SK-N-SH (cell line): ENCODE measurements at regions not wholly inside any gene's neighbourhood (a gene's known extent, or its start where the extent isn't known, plus 50 kb on each side); places are given as distances from the start of the nearest gene placed in this dataset.

Source experiments
- CTCF ChIA-PET: fragments of 300-600, 350-600 bp; formaldehyde crosslinking; extraction: SDS; loops from one replicate; lab custom pipeline; 2021; lab: Yijun Ruan, JAX
- POLR2A ChIA-PET: fragments of 350-600 bp; sonication (Branson Sonifier 250); formaldehyde crosslinking; extraction: SDS; loops from one replicate; lab custom pipeline; 2020; ENCODE audit warnings: antibody characterized with exemption, inconsistent platforms; lab: Yijun Ruan, JAX
- DNase-seq: peaks from one replicate; pipeline ENCODE4 v3.0.0; 2012
- H2AFZ ChIP-seq: fragments of 200-600 bp; sonication (generic); 2 replicates; pipeline ENCODE4 v1.8.1; 2016; ENCODE audit warnings: antibody characterized with exemption, mild to moderate bottlenecking, low read depth
- H3F3A ChIP-seq: fragments of 200-600 bp; sonication (generic); replicated peaks from 2 replicates; pipeline ENCODE3; 2016; ENCODE audit warnings: antibody characterized with exemption, mild to moderate bottlenecking; ENCODE audit not compliant: insufficient read depth
- H3K27ac ChIP-seq, 2 experiments: fragments of 200-500 bp in 1 of 2; fragments of 200-600 bp in 1 of 2; sonication (Bioruptor generic) in 1 of 2; sonication (generic), shearing (Covaris generic) in 1 of 2; 2 replicates each; pipeline versions ENCODE4 v1.5.1 to v1.6.1; 2014 to 2016; ENCODE audit warnings: low read depth in 2 of 2, inconsistent platforms in 1 of 2, low read length in 1 of 2, mild to moderate bottlenecking in 1 of 2, mixed read lengths in 1 of 2
- H3K27me3 ChIP-seq: fragments of 200-600 bp; sonication (generic), shearing (Covaris generic); 2 replicates; pipeline ENCODE4 v1.6.1; 2016; ENCODE audit warnings: mixed run types; ENCODE audit not compliant: insufficient read depth
- H3K36me3 ChIP-seq, 2 experiments: fragments of 200-500 bp in 1 of 2; fragments of 200-600 bp in 1 of 2; sonication (Bioruptor generic) in 1 of 2; sonication (generic) in 1 of 2; replicated peaks in 1 of 2; 2 replicates each; pipeline versions ENCODE3 to v1.5.1; 2014 to 2016; ENCODE audit warnings: low read length in 1 of 2, mild to moderate bottlenecking in 1 of 2; ENCODE audit not compliant: insufficient read depth in 2 of 2, control insufficient read depth in 1 of 2
- H3K4me1 ChIP-seq, 2 experiments: fragments of 200-500 bp in 1 of 2; fragments of 200-600 bp in 1 of 2; sonication (Bioruptor generic) in 1 of 2; sonication (generic), shearing (Covaris generic) in 1 of 2; 2 replicates each; pipeline versions ENCODE4 v1.5.1 to v1.6.1; 2014 to 2016; ENCODE audit warnings: low read depth in 1 of 2, low read length in 1 of 2, mixed run types in 1 of 2; ENCODE audit not compliant: insufficient read depth in 2 of 2, control insufficient read depth in 1 of 2
- H3K4me2 ChIP-seq: fragments of 200-600 bp; sonication (generic), shearing (Covaris generic); 2 replicates; pipeline ENCODE4 v1.6.1; 2017; ENCODE audit warnings: mixed run types
- H3K4me3 ChIP-seq, 2 experiments: fragments of 200-500 bp in 1 of 2; fragments of 200-600 bp in 1 of 2; sonication (Bioruptor generic) in 1 of 2; sonication (generic), shearing (Covaris generic) in 1 of 2; 2 replicates each; pipeline versions ENCODE4 v1.5.1 to v1.8.1; 2014 to 2016; ENCODE audit warnings: low read depth in 2 of 2, inconsistent platforms in 1 of 2, low read length in 1 of 2, mild to moderate bottlenecking in 1 of 2, mixed read lengths in 1 of 2, moderate library complexity in 1 of 2
- H3K79me2 ChIP-seq: fragments of 200-600 bp; sonication (generic); 2 replicates; pipeline ENCODE4 v1.8.1; 2017; ENCODE audit warnings: mild to moderate bottlenecking; ENCODE audit not compliant: insufficient read depth
- H3K9ac ChIP-seq: fragments of 200-600 bp; sonication (generic); 2 replicates; pipeline ENCODE4 v1.6.1; 2017; ENCODE audit warnings: mixed run types
- H3K9me2 ChIP-seq: fragments of 200-600 bp; sonication (generic); 2 replicates; pipeline ENCODE4 v1.6.1; 2017; ENCODE audit warnings: mixed run types
- H3K9me3 ChIP-seq: fragments of 200-600 bp; sonication (generic); 2 replicates; pipeline ENCODE4 v1.6.1; 2017; ENCODE audit warnings: mixed run types, mild to moderate bottlenecking, moderate library complexity
- H4K20me1 ChIP-seq: fragments of 200-600 bp; sonication (generic); 2 replicates; pipeline ENCODE4 v1.6.1; 2017; ENCODE audit warnings: mild to moderate bottlenecking, mixed run types; ENCODE audit not compliant: insufficient read depth
- CHD2 ChIP-seq: fragments of 150-350 bp; IDR thresholded peaks from 2 replicates; pipeline ENCODE4 v1.6.1; 2018; ENCODE audit warnings: low read length; ENCODE audit not compliant: partially characterized antibody
- CTCF ChIP-seq: fragments of 200-600 bp; sonication (generic); IDR thresholded peaks from 2 replicates; pipeline ENCODE4 v1.6.1; 2017; ENCODE audit warnings: antibody characterized with exemption, mild to moderate bottlenecking, moderate library complexity
- ELF1 ChIP-seq: IDR thresholded peaks from 2 replicates; pipeline ENCODE4 v1.4.0; 2012
- FOXM1 ChIP-seq: IDR thresholded peaks from 2 replicates; pipeline ENCODE4 v1.4.0; 2012; ENCODE audit warnings: low read depth, mild to moderate bottlenecking
- GABPA ChIP-seq: IDR thresholded peaks from 2 replicates; pipeline ENCODE4 v1.4.0; 2012; ENCODE audit warnings: low read depth, mild to moderate bottlenecking
- GATA2 ChIP-seq: sonication (generic); formaldehyde crosslinking; IDR thresholded peaks from 2 replicates; pipeline ENCODE4 v1.5.0; 2020; ENCODE audit warnings: mild to moderate bottlenecking, missing genetic modification reagents
- IRF3 ChIP-seq: fragments of 150-350 bp; IDR thresholded peaks from 2 replicates; pipeline ENCODE4 v1.6.1; 2016; ENCODE audit warnings: mild to moderate bottlenecking, low read depth, low read length
- JUND ChIP-seq: IDR thresholded peaks from 2 replicates; pipeline ENCODE4 v1.4.0; 2012
- MEF2A ChIP-seq: IDR thresholded peaks from 2 replicates; pipeline ENCODE4 v1.4.0; 2012; ENCODE audit warnings: low read depth, borderline replicate concordance
- MXI1 ChIP-seq: IDR thresholded peaks from 2 replicates; pipeline ENCODE4 v1.6.1; 2012; ENCODE audit warnings: mild to moderate bottlenecking, low read depth, low read length, improper control_type of control experiment
- NFIC ChIP-seq: IDR thresholded peaks from 2 replicates; pipeline ENCODE4 v1.4.0; 2012; ENCODE audit warnings: borderline replicate concordance
- NRF1 ChIP-seq: IDR thresholded peaks from 2 replicates; pipeline ENCODE4 v1.6.1; 2012; ENCODE audit warnings: low read depth, mild to moderate bottlenecking, low read length
- POLR2AphosphoS5 ChIP-seq: IDR thresholded peaks from 2 replicates; pipeline ENCODE4 v1.6.1; 2012; ENCODE audit warnings: low read depth, low read length
- RFX5 ChIP-seq: IDR thresholded peaks from 2 replicates; pipeline ENCODE4 v1.6.1; 2012; ENCODE audit warnings: mild to moderate bottlenecking, improper control_type of control experiment, low read length
- TEAD4 ChIP-seq: IDR thresholded peaks from 2 replicates; pipeline ENCODE4 v1.4.0; 2012; ENCODE audit warnings: mild to moderate bottlenecking, borderline replicate concordance; ENCODE audit not compliant: insufficient read depth
- YY1 ChIP-seq: IDR thresholded peaks from 2 replicates; pipeline ENCODE4 v1.4.0; 2012; ENCODE audit warnings: low read depth, mild to moderate bottlenecking
- ZBTB33 ChIP-seq: IDR thresholded peaks from 2 replicates; pipeline ENCODE4 v1.4.0; 2012; ENCODE audit warnings: low read depth, borderline replicate concordance
- WGBS: methylation state at CpG from one replicate; pipeline ENCODE4 v1.1.6; 2017; ENCODE audit warnings: low lambda C conversion rate; 5-methylcytosine and 5-hydroxymethylcytosine counted together

- H3K4me1 ChIP-seq, result no peaks in the 10 kb centered on the region
- TF ChIP-seq ELF1 (no peak), GATA2 (CRISPR knock-in tag) (peak; percentile 43; the same call in 1 of the 2 replicates), GABPA (no peak)
- TF ChIP-seq, all 33 proteins: peak for 1
- H3K4me3 ChIP-seq, result no peak overlapping the region
- H3K9me2 ChIP-seq, result no peaks in the 10 kb centered on the region
- DNase-seq, result no peak
- H3K9me3 ChIP-seq, result no peaks in the 10 kb centered on the region
- CTCF ChIA-PET, result no interaction called here
- H3F3A ChIP-seq, result no peaks in the 10 kb centered on the region
- H3K79me2 ChIP-seq, result no peaks in the 10 kb centered on the region
- H3K4me2 ChIP-seq, result no peak overlapping the region
- POLR2A ChIA-PET, result no interaction called here
- no peak overlapping the region for H3K9ac ChIP-seq
- no peak overlapping the region for H3K27ac ChIP-seq
- H4K20me1 ChIP-seq, result no peaks in the 10 kb centered on the region
- H3K27me3 ChIP-seq, result no peaks in the 10 kb centered on the region
- no peak overlapping the region for H2AFZ ChIP-seq
- H3K36me3 ChIP-seq, result no peaks in the 10 kb centered on the region
Observed at GRCh38 chr4:46674326-46674725, 234.7 kb downstream of the COX7B2 start.

GRCh38 chr4:46667790-46668189, 241.3 kb downstream of the COX7B2 start:
- CTCF ChIA-PET, result no interaction called here
- Histone ChIP-seq H4K20me1 (no peaks in the 10 kb centered on the region), H3K4me2 (no peak overlapping the region), H3K9me3 (no peaks in the 10 kb centered on the region), H3K36me3 (no peaks in the 10 kb centered on the region), H3K79me2 (no peaks in the 10 kb centered on the region), H3K27ac (no peak overlapping the region), H3K9me2 (no peaks in the 10 kb centered on the region), H3K27me3 (no peaks in the 10 kb centered on the region)
- POLR2A ChIA-PET, result no interaction called here
- no peak for DNase-seq
- TF ChIP-seq RFX5, result 0 out of 2 replicates have a peak, but pooled peaks have one; percentile 48
- TF ChIP-seq JUND, result no peak
- TF ChIP-seq, all 33 proteins: peak for 1
- H2AFZ ChIP-seq, result no peak overlapping the region
- no peaks in the 10 kb centered on the region for H3K4me1 ChIP-seq
- H3K9ac ChIP-seq, result no peak overlapping the region
- H3K4me3 ChIP-seq, result no peak overlapping the region
- no peaks in the 10 kb centered on the region for H3F3A ChIP-seq
- WGBS, result 0% methylated on average over 3 of the region's 3 CpGs

DNA sequence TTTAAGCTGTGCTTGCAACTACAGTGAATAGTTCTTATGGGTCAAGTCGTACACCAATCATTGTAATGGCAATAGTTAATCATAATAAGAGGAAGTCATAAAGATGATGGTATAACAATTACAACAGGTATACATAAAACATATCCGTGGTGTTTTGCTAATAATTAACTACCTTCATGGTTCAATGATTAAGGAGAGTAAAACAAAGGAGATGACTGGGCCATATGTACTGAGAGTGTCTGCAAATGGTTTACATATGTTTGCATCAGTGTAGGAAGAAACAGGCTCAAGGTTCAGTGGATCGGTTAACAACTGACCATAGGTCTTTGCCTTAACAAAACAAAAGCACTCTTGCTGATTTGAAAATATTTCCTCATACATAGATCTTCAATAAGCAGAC, 253.0 kb downstream of the COX7B2 start:
- H3K4me2 ChIP-seq, result no peak overlapping the region
- no peak overlapping the region for H3K4me3 ChIP-seq
- H3K4me1 ChIP-seq, result no peaks in the 10 kb centered on the region
- POLR2A ChIA-PET, result no interaction called here
- H3K79me2 ChIP-seq, result no peaks in the 10 kb centered on the region
- no peaks in the 10 kb centered on the region for H3K9me3 ChIP-seq
- TF ChIP-seq MEF2A (no peak), TEAD4 (no peak), IRF3 (no peak), NFIC (no peak), POLR2AphosphoS5 (no peak), MXI1 (no peak), CTCF (no peak), CHD2 (no peak), JUND (no peak), YY1 (no peak), ZBTB33 (no peak), NRF1 (no peak), FOXM1 (no peak)
- no peak overlapping the region for H2AFZ ChIP-seq
- DNase-seq, result no peak
- H3K27me3 ChIP-seq, result no peaks in the 10 kb centered on the region
- 2% methylated on average over 3 of the region's 3 CpGs for WGBS
- no peaks in the 10 kb centered on the region for H3K9me2 ChIP-seq
- H3K9ac ChIP-seq, result no peak overlapping the region
- CTCF ChIA-PET, result no interaction called here
- no peaks in the 10 kb centered on the region for H3F3A ChIP-seq
- no peak overlapping the region for H3K27ac ChIP-seq
- H3K36me3 ChIP-seq, result no peaks in the 10 kb centered on the region
- no peaks in the 10 kb centered on the region for H4K20me1 ChIP-seq
